HCT116 (cell line): ENCODE measurements at regions not wholly inside any gene's neighbourhood (a gene's known extent, or its start where the extent isn't known, plus 50 kb on each side); places are given as distances from the start of the nearest gene placed in this dataset.

Experiments used
- ATAC-seq: fragments of 200-7000 bp; cut with Tn5 transposase; 2 replicates; pipeline ENCODE4 v1.9.1; 2020; ENCODE audit warnings: mild to moderate bottlenecking, moderate library complexity
- BruUV-seq: library from RNA; stranded (reverse); fragments of 400-500 nt; replicated peaks from 2 replicates; lab custom pipeline; 2021; lab: Mats Ljungman, UMichigan
- CTCF ChIA-PET: fragments of 300-600 bp; sonication (Branson Sonifier 250); formaldehyde crosslinking; loops from one replicate; lab custom pipeline; 2021; ENCODE audit warnings: antibody characterized with exemption; lab: Charles Lee
- POLR2A ChIA-PET: fragments of 300-600, 350-600 bp; sonication (Branson Sonifier 250); formaldehyde crosslinking; loops from one replicate; lab custom pipeline; 2021; ENCODE audit warnings: antibody characterized with exemption; lab: Charles Lee
- RAD21 ChIA-PET, 2 experiments: fragments of 300-600 bp; sonication (Branson Sonifier 250); formaldehyde crosslinking; loops; one replicate each; lab custom pipeline; 2023; ENCODE audit warnings: low total read pairs in 2 of 2; ENCODE audit not compliant: uncharacterized antibody in 2 of 2, unreplicated experiment in 2 of 2, low non-redundant PET in 1 of 2; lab: Charles Lee
- DNase-seq: peaks from one replicate; pipeline ENCODE4 v3.0.0-alpha.2; 2010; ENCODE audit warnings: low read depth, low spot score
- H2AFZ ChIP-seq: fragments of 200-600 bp; shearing (Covaris generic), sonication (generic); 2 replicates; pipeline ENCODE4 v1.6.1; 2017; ENCODE audit warnings: low read depth, mixed run types, mixed read lengths, antibody characterized with exemption, low read length; ENCODE audit not compliant: poor library complexity, severe bottlenecking
- H3K27ac ChIP-seq: 2 replicates; pipeline ENCODE4 v1.5.1; 2012; ENCODE audit warnings: low read depth, low read length
- H3K27me3 ChIP-seq: fragments of 200-600 bp; sonication (generic); 2 replicates; pipeline ENCODE4 v1.6.1; 2016; ENCODE audit warnings: mixed run types, low read length, mixed read lengths; ENCODE audit not compliant: insufficient read depth
- H3K36me3 ChIP-seq, 2 experiments: fragments of 200-500 bp in 1 of 2; fragments of 200-600 bp in 1 of 2; sonication (Bioruptor generic) in 1 of 2; sonication (generic) in 1 of 2; 2 replicates each; pipeline versions ENCODE4 v1.5.1 to v1.6.1; 2014 to 2016; ENCODE audit warnings: low read length in 2 of 2, inconsistent platforms in 1 of 2, mixed read lengths in 1 of 2, mixed run types in 1 of 2; ENCODE audit not compliant: insufficient read depth in 2 of 2, control insufficient read depth in 1 of 2
- H3K4me1 ChIP-seq, 2 experiments: fragments of 200-600 bp in 1 of 2; sonication (generic) in 1 of 2; 2 replicates each; pipeline versions ENCODE4 v1.5.1 to v1.6.1; 2012 to 2017; ENCODE audit warnings: low read length in 2 of 2, inconsistent platforms in 1 of 2, mild to moderate bottlenecking in 1 of 2, mixed read lengths in 1 of 2, mixed run types in 1 of 2, moderate library complexity in 1 of 2; ENCODE audit not compliant: insufficient read depth in 2 of 2, control insufficient read depth in 1 of 2
- H3K4me2 ChIP-seq: fragments of 200-600 bp; sonication (generic); 2 replicates; pipeline ENCODE4 v1.6.1; 2017; ENCODE audit warnings: mixed run types, low read length, mixed read lengths
- H3K4me3 ChIP-seq, 2 experiments: fragments of 200-600 bp in 1 of 2; sonication (generic) in 1 of 2; replicated peaks in 1 of 2; 2 replicates each; pipeline ENCODE4 v1.5.1; 2011 to 2016; ENCODE audit warnings: low read length in 2 of 2, control low read depth in 1 of 2, low read depth in 1 of 2, mild to moderate bottlenecking in 1 of 2, mixed read lengths in 1 of 2, mixed run types in 1 of 2
- H3K79me2 ChIP-seq: fragments of 200-600 bp; sonication (generic); 2 replicates; pipeline ENCODE4 v1.6.1; 2017; ENCODE audit warnings: mild to moderate bottlenecking, mixed run types, low read length, moderate library complexity, mixed read lengths; ENCODE audit not compliant: insufficient read depth
- H3K9ac ChIP-seq: fragments of 200-600 bp; sonication (generic); 2 replicates; pipeline ENCODE4 v1.6.1; 2016; ENCODE audit warnings: low read length, mixed read lengths
- H3K9me2 ChIP-seq: fragments of 200-600 bp; sonication (generic), shearing (Covaris generic); 2 replicates; pipeline ENCODE4 v1.6.1; 2017; ENCODE audit warnings: mixed run types, mild to moderate bottlenecking, moderate library complexity; ENCODE audit not compliant: insufficient read depth
- H3K9me3 ChIP-seq, 2 experiments: fragments of 200-500 bp in 1 of 2; fragments of 200-600 bp in 1 of 2; sonication (Bioruptor generic) in 1 of 2; sonication (generic) in 1 of 2; 2 replicates each; pipeline ENCODE4 v1.6.1; 2014 to 2017; ENCODE audit warnings: low read length in 2 of 2, mixed read lengths in 2 of 2, inconsistent platforms in 1 of 2, low read depth in 1 of 2, mild to moderate bottlenecking in 1 of 2, mixed run types in 1 of 2, moderate library complexity in 1 of 2; ENCODE audit not compliant: control insufficient read depth in 1 of 2, insufficient read depth in 1 of 2
- H4K20me1 ChIP-seq: fragments of 200-600 bp; sonication (generic), shearing (Covaris generic); 2 replicates; pipeline ENCODE4 v1.6.1; 2017; ENCODE audit warnings: mixed run types, mild to moderate bottlenecking, moderate library complexity; ENCODE audit not compliant: insufficient read depth
- ATF3 ChIP-seq: IDR thresholded peaks from 2 replicates; pipeline ENCODE4 v1.6.1; 2012
- CEBPB ChIP-seq: IDR thresholded peaks from 2 replicates; pipeline ENCODE4 v1.6.1; 2012; ENCODE audit warnings: low read depth
- CTCF ChIP-seq, 3 experiments: fragments of 200-600 bp in 1 of 3; sonication (generic) in 1 of 3; IDR thresholded peaks in 2 of 3; conservative IDR thresholded peaks in 1 of 3; 2 replicates each; pipeline ENCODE4 v1.5.1; 2012 to 2017; ENCODE audit warnings: low read depth in 2 of 3, low read length in 2 of 3, antibody characterized with exemption in 1 of 3, borderline replicate concordance in 1 of 3, control low read depth in 1 of 3, mild to moderate bottlenecking in 1 of 3, mixed read lengths in 1 of 3, mixed run types in 1 of 3, moderate library complexity in 1 of 3; ENCODE audit not compliant: insufficient read depth in 1 of 3
- FOSL1 ChIP-seq: IDR thresholded peaks from 2 replicates; pipeline ENCODE4 v1.6.1; 2012; ENCODE audit warnings: low read depth
- RAD21 ChIP-seq: IDR thresholded peaks from 2 replicates; pipeline ENCODE4 v1.6.1; 2012; ENCODE audit warnings: low read depth, mild to moderate bottlenecking
- SP1 ChIP-seq: IDR thresholded peaks from 2 replicates; pipeline ENCODE4 v1.6.1; 2012; ENCODE audit warnings: low read depth
- YY1 ChIP-seq: IDR thresholded peaks from 2 replicates; pipeline ENCODE4 v1.6.1; 2011; ENCODE audit warnings: low read length, low read depth, moderate library complexity, mild to moderate bottlenecking; ENCODE audit not compliant: insufficient replicate concordance; ENCODE audit errors: extremely low read depth
- ZFX ChIP-seq: fragments of 450-650 bp; IDR thresholded peaks from 2 replicates; pipeline ENCODE4 v1.6.1; 2017
- ZNF274 ChIP-seq: fragments of 200-500 bp; sonication (Bioruptor generic); IDR thresholded peaks from 2 replicates; pipeline ENCODE4 v1.6.1; 2014; ENCODE audit warnings: mild to moderate bottlenecking, low read depth, low read length, inconsistent platforms
- intact Hi-C: fragments of 100-400 bp; cut with micrococcal nuclease; formaldehyde crosslinking; loops from 2 replicates; pipeline ENCODE4 v1.10.0; 2022

- no peak for TF ChIP-seq FOSL1
- no peak for TF ChIP-seq CEBPB
- TF ChIP-seq YY1, result no peak
- TF ChIP-seq ATF3, result no peak
- no peak for TF ChIP-seq SP1
- TF ChIP-seq, all 23 proteins: peak for 0
These were observed 284.3 kb downstream of the RWDD3 start (continued) for GRCh38 chr1:95518310-95518709.

- DNase-seq (no peak), ATAC-seq (no peak)
- Histone ChIP-seq H3K79me2 (no peaks in the 10 kb centered on the region), H3K27me3 (no peaks in the 10 kb centered on the region), H3K9me2 (no peaks in the 10 kb centered on the region), H3K27ac (no peak overlapping the region), H3K9ac (no peak overlapping the region), H2AFZ (no peak overlapping the region), H3K36me3 (no peaks in the 10 kb centered on the region), H3K9me3 (peaks cover 0 to 5% of the 10 kb centered on the region in 2 experiments; a peak in 1 of 4 replicates), H4K20me1 (no peaks in the 10 kb centered on the region), H3K4me3 (no peak overlapping the region), H3K4me2 (no peak overlapping the region), H3K4me1 (no peaks in the 10 kb centered on the region)
- intact Hi-C loops, result no loop called here
- POLR2A ChIA-PET, result no interaction called here
- CTCF ChIA-PET, result no interaction called here
- no peak for TF ChIP-seq YY1
- TF ChIP-seq ZFX, result no peak
- TF ChIP-seq ZNF274, result no peak
- BruUV-seq, result no TSS peak
- RAD21 ChIA-PET, result no interaction called here
These were observed 286.4 kb downstream of the RWDD3 start for GRCh38 chr1:95520390-95520789.

- Histone ChIP-seq H2AFZ (no peak overlapping the region), H3K36me3 (no peaks in the 10 kb centered on the region), H3K9me2 (no peaks in the 10 kb centered on the region), H3K4me2 (no peak overlapping the region), H3K4me1 (no peaks in the 10 kb centered on the region), H3K9ac (no peak overlapping the region), H4K20me1 (no peaks in the 10 kb centered on the region), H3K27me3 (no peaks in the 10 kb centered on the region), H3K27ac (no peak overlapping the region), H3K9me3 (no peaks in the 10 kb centered on the region), H3K4me3 (no peak overlapping the region), H3K79me2 (no peaks in the 10 kb centered on the region)
- ChIA-PET CTCF (no interaction called here), RAD21 (no interaction called here), POLR2A (no interaction called here)
- TF ChIP-seq CTCF (IDR thresholded peaks at IDR 0.05 in 2 of 3, conservative IDR thresholded peaks at IDR 0.05 in 1 of 3; ENCODE audit: borderline replicate concordance in 1 of 3, insufficient read depth in 1 of 3, low read depth in 2 of 3, low read length in 2 of 3) (0 out of 6 replicates have a peak, but pooled peaks of 1 of the 3 experiments have one; percentile 9), YY1 (no peak), RAD21 (peak; percentile 26; the same call in 1 of the 2 replicates)
- BruUV-seq, result no TSS peak
- ATAC-seq (peak; percentile 57; the same call in 1 of the 2 replicates), DNase-seq (no peak)
- intact Hi-C loops, result no loop called here
These were observed 298.3 kb downstream of the RWDD3 start for GRCh38 chr1:95532335-95532734.
